ENCODE measurements at regions not wholly inside any gene's neighbourhood (a gene's known extent, or its start where the extent isn't known, plus 50 kb on each side); places are given as distances from the start of the nearest gene placed in this dataset.
"Not testable (repeated sequence)": the region's sequence is repeated elsewhere in the genome, so short reads cannot be mapped to it uniquely, and the experiment has no call there.

DNA sequence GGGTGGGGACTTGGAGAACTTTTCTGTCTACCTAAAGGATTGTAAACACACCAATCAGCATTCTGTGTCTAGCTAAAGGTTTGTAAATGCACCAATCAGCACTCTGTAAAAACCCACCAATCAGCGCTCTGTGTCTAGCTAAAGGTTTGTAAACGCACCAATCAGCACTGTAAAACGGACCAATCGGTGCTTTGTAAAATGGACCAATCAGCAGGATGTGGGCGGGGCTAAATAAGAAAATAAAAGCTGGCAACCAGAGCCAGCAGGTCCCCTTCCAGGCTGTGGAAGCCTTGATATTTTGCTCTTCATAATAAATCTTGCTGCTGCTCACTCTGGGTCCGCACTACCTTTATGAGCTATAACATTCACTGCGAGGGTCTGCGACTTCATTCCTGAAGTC, 331.3 kb downstream of the SUCLG1 start:
- not testable (repeated sequence) for ATAC-seq (replicated peaks in 1 of 4); H3K4me3 Mint-ChIP-seq

DNA sequence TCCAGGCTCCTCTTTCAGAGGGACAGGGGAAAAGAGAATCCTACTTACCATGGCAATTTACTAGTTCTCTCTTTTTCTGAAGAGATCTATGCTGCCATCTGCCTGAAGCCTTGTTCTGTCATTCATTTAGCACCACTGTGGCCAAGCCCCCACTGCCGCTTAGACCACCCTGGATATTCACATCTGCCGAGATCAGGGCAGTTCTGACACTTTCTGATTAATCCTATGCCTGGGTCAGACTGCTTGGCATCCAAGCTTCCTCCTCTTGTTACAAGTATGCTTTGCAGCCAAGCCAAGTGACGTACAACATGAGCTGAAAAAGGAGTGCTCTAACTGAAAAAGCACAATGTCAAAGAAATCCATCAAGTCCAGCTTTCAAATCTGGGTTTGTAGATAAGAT, 332.6 kb downstream of the SUCLG1 start:
- Mint-ChIP-seq H3K36me3 (no peaks in the 10 kb centered on the region), H3K27ac (no peak overlapping the region), H3K4me3 (no peak overlapping the region), H3K27me3 (peaks cover 5 to 6% of the 10 kb centered on the region in 2 donors), H3K4me1 (no peaks in the 10 kb centered on the region), H3K9me3 (peaks cover 0 to 3% (median 3%) of the 10 kb centered on the region in 3 donors)
- ChIA-PET CTCF (no interaction called here), POLR2A (no interaction called here)
- DNase-seq, result no peak
- WGBS (ENCODE audit: insufficient coverage), result 67% methylated on average over 2 of the region's 3 CpGs
- no peaks in the 10 kb centered on the region for H3K4me1 ChIP-seq (ENCODE audit: control insufficient read depth in 1 of 2, extremely low read depth in 1 of 2, insufficient read depth in 2 of 2, low read length in 2 of 2)
- no peaks in the 10 kb centered on the region for H3K27me3 ChIP-seq (replicated peaks in 1 of 2; ENCODE audit: control insufficient read depth in 2 of 2, extremely low read depth in 1 of 2, insufficient read depth in 2 of 2, low read length in 1 of 2)
- no peak for ATAC-seq (replicated peaks in 1 of 4)
- no peaks in the 10 kb centered on the region for H3K9me3 ChIP-seq
- H3K4me3 ChIP-seq (ENCODE audit: control insufficient read depth in 1 of 2, extremely low read depth in 1 of 2, low read length in 1 of 2), result no peak overlapping the region
- H3K27ac ChIP-seq (ENCODE audit: low read length), result no peak overlapping the region
- no peaks in the 10 kb centered on the region for H3K36me3 ChIP-seq (ENCODE audit: control insufficient read depth in 2 of 2, extremely low read depth in 1 of 2, insufficient read depth in 1 of 2, low read length in 1 of 2)

More for the DNA sequence above, 331.3 kb downstream of the SUCLG1 start:
- H3K27me3 ChIP-seq (replicated peaks in 1 of 2; ENCODE audit: control insufficient read depth in 2 of 2, extremely low read depth in 1 of 2, insufficient read depth in 2 of 2, low read length in 1 of 2); H3K36me3 Mint-ChIP-seq; DNase-seq; CTCF ChIA-PET; H3K4me3 ChIP-seq (ENCODE audit: control insufficient read depth in 1 of 2, extremely low read depth in 1 of 2, low read length in 1 of 2); H3K4me1 ChIP-seq (ENCODE audit: control insufficient read depth in 1 of 2, extremely low read depth in 1 of 2, insufficient read depth in 2 of 2, low read length in 2 of 2); H3K9me3 Mint-ChIP-seq; H3K9me3 ChIP-seq; H3K27me3 Mint-ChIP-seq; POLR2A ChIA-PET; H3K36me3 ChIP-seq (ENCODE audit: control insufficient read depth in 2 of 2, extremely low read depth in 1 of 2, insufficient read depth in 1 of 2, low read length in 1 of 2); H3K27ac Mint-ChIP-seq; H3K4me1 Mint-ChIP-seq; H3K27ac ChIP-seq (ENCODE audit: low read length): not testable (repeated sequence)
- 100% methylated on average over 1 of the region's 8 CpGs for WGBS (ENCODE audit: insufficient coverage)

DNA sequence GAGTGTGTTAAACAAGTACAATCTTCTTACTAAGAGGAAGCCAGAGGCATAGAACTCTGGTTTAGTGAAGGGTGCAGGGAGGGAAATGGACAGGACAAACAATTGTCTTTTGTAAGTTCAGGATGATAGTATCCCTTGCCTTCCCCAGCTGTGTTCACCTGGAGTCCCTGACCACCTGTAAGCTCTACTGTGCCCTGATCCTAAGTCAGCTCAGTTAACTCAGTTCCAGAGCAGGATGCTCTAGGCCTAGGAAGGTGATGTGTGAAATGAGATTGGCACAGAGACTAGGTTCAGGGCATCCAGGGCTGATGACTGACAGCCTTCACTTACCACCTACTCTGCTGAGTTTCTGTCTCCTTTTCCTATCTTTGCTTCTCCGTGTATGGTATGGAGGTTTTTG, 333.0 kb downstream of the SUCLG1 start:
- CTCF ChIA-PET, result no interaction called here
- no CpG with 5 or more reads among the region's 1 CpG for WGBS (ENCODE audit: insufficient coverage)
- DNase-seq, result no peak

DNA sequence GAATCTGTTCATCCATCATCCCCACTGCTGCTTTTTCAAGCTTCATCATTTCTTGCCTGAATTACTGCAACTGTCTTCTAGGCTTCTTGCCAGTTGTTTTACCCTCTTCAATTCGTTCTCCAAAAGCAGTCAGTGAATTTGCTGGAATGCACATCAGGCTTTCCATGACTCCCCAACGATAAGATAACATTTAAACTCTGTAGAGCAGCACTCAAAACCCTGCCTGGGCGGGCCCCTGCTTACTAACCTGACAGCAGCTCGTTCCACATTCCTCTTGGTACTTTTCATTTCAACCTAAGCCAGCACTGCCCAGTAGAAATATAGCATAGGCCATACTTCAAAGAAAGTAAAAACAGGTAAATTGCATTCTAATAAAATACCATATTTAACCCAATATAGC, 342.9 kb downstream of the SUCLG1 start:
- Histone ChIP-seq H3K4me1 (ENCODE audit: control insufficient read depth in 1 of 2, extremely low read depth in 1 of 2, insufficient read depth in 2 of 2, low read length in 2 of 2) (no peaks in the 10 kb centered on the region), H3K27ac (ENCODE audit: low read length) (no peak overlapping the region), H3K27me3 (replicated peaks in 1 of 2; ENCODE audit: control insufficient read depth in 2 of 2, extremely low read depth in 1 of 2, insufficient read depth in 2 of 2, low read length in 1 of 2) (no peaks in the 10 kb centered on the region), H3K9me3 (no peaks in the 10 kb centered on the region), H3K4me3 (ENCODE audit: control insufficient read depth in 1 of 2, extremely low read depth in 1 of 2, low read length in 1 of 2) (no peak overlapping the region), H3K36me3 (ENCODE audit: control insufficient read depth in 2 of 2, extremely low read depth in 1 of 2, insufficient read depth in 1 of 2, low read length in 1 of 2) (no peaks in the 10 kb centered on the region)
- ChIA-PET POLR2A (no interaction called here), CTCF (no interaction called here)
- peaks cover 0 to 5% of the 10 kb centered on the region in 2 donors for H3K27me3 Mint-ChIP-seq
- H3K36me3 Mint-ChIP-seq, result no peaks in the 10 kb centered on the region
- ATAC-seq (replicated peaks in 1 of 4) (no peak), DNase-seq (no peak)
- no peaks in the 10 kb centered on the region for H3K4me1 Mint-ChIP-seq
- peaks cover 6 to 13% (median 12%) of the 10 kb centered on the region in 3 donors for H3K9me3 Mint-ChIP-seq
- WGBS (ENCODE audit: insufficient coverage), result 49% methylated on average over 4 of the region's 4 CpGs
- no peak overlapping the region for H3K4me3 Mint-ChIP-seq
- no peak overlapping the region for H3K27ac Mint-ChIP-seq

More for the DNA sequence above, 333.0 kb downstream of the SUCLG1 start:
- no peaks in the 10 kb centered on the region for H3K27me3 ChIP-seq (replicated peaks in 1 of 2; ENCODE audit: control insufficient read depth in 2 of 2, extremely low read depth in 1 of 2, insufficient read depth in 2 of 2, low read length in 1 of 2)
- POLR2A ChIA-PET, result no interaction called here
- H3K36me3 ChIP-seq (ENCODE audit: control insufficient read depth in 2 of 2, extremely low read depth in 1 of 2, insufficient read depth in 1 of 2, low read length in 1 of 2), result no peaks in the 10 kb centered on the region
- no peaks in the 10 kb centered on the region for H3K9me3 ChIP-seq
- Mint-ChIP-seq H3K4me1 (no peaks in the 10 kb centered on the region), H3K27ac (no peak overlapping the region), H3K9me3 (peaks cover 0 to 3% (median 3%) of the 10 kb centered on the region in 3 donors), H3K27me3 (peaks cover 6 to 8% of the 10 kb centered on the region in 2 donors), H3K4me3 (no peak overlapping the region), H3K36me3 (no peaks in the 10 kb centered on the region)
- H3K4me1 ChIP-seq (ENCODE audit: control insufficient read depth in 1 of 2, extremely low read depth in 1 of 2, insufficient read depth in 2 of 2, low read length in 2 of 2), result no peaks in the 10 kb centered on the region
- no peak overlapping the region for H3K4me3 ChIP-seq (ENCODE audit: control insufficient read depth in 1 of 2, extremely low read depth in 1 of 2, low read length in 1 of 2)
- no peak for ATAC-seq (replicated peaks in 1 of 4)
- no peak overlapping the region for H3K27ac ChIP-seq (ENCODE audit: low read length)

DNA sequence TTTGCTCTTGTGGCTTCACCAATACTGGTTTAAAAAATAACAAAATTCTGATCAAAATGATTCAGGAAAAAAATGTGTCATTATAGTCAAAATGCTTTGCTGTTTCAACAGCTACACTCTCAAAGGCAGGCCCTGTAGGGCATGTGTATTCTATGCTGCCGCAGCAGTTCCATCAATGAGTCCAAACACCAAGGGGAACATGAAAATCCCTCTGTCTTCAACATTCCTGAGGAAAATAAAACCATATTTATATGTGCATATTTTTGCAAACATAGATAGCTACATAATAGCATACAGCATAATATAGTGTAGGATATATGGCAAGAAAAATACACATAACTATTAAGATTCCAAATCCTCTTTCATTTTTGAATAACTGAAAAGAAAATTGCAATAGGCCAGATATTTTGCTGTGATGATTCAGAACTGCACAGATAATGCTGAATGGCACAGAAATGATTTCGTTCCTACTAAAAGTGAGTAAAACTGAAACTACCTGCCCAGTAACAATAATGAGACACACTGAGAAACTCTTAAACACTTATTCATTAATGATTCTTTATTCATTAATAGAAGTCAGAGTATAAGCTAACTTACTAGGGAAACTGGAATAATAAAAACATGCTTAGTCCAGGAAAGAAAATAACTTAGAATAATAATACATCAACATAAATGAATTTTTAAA, 343.8 kb downstream of the SUCLG1 start:
- ChIA-PET POLR2A (no interaction called here), CTCF (no interaction called here)
- peaks cover 6 to 13% (median 12%) of the 10 kb centered on the region in 3 donors for H3K9me3 Mint-ChIP-seq
- ATAC-seq (replicated peaks in 1 of 4) (no peak), DNase-seq (no peak)
- no peak overlapping the region for H3K4me3 ChIP-seq (ENCODE audit: control insufficient read depth in 1 of 2, extremely low read depth in 1 of 2, low read length in 1 of 2)
- H3K4me1 ChIP-seq (ENCODE audit: control insufficient read depth in 1 of 2, extremely low read depth in 1 of 2, insufficient read depth in 2 of 2, low read length in 2 of 2), result no peaks in the 10 kb centered on the region
- no peak overlapping the region for H3K27ac ChIP-seq (ENCODE audit: low read length)
- H3K36me3 Mint-ChIP-seq, result no peaks in the 10 kb centered on the region
- no CpG with 5 or more reads among the region's 2 CpGs for WGBS (ENCODE audit: insufficient coverage)
- H3K27ac Mint-ChIP-seq, result no peak overlapping the region
- H3K9me3 ChIP-seq, result no peaks in the 10 kb centered on the region
- no peaks in the 10 kb centered on the region for H3K4me1 Mint-ChIP-seq
- no peak overlapping the region for H3K4me3 Mint-ChIP-seq
- no peaks in the 10 kb centered on the region for H3K36me3 ChIP-seq (ENCODE audit: control insufficient read depth in 2 of 2, extremely low read depth in 1 of 2, insufficient read depth in 1 of 2, low read length in 1 of 2)
- H3K27me3 Mint-ChIP-seq, result peaks cover 0 to 3% of the 10 kb centered on the region in 2 donors
- no peaks in the 10 kb centered on the region for H3K27me3 ChIP-seq (replicated peaks in 1 of 2; ENCODE audit: control insufficient read depth in 2 of 2, extremely low read depth in 1 of 2, insufficient read depth in 2 of 2, low read length in 1 of 2)

DNA sequence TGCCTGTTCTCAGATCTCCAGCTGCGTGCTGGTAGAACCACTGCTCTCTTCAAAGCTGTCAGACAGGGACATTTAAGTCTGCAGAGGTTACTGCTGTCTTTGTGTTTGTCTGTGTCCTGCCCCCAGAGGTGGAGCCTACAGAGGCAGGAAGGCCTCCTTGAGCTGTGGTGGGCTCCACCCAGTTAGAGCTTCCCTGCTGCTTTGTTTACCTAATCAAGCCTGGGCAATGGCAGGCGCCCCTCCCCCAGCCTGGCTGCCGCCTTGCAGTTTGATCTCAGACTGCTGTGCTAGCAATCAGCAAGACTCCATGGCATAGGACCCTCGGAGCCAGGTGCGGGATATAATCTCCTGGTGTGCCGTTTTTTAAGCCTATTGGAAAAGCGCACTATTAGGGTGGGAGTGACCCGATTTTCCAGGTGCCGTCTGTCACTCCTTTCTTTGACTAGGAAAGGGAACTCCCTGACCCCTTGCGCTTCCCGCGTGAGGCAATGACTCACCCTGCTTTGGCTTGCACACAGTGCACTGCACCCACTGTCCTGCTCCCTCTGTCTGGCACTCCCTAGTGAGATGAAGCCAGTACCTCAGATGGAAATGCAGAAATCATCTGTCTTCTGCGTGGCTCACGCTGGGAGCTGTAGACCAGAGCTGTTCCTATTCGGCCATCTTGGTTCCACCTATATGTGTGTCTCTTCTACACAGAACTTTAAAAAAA, 355.1 kb downstream of the SUCLG1 start:
- H3K9me3 ChIP-seq; DNase-seq; H3K36me3 Mint-ChIP-seq; H3K27ac Mint-ChIP-seq; H3K27me3 Mint-ChIP-seq; H3K27me3 ChIP-seq (replicated peaks in 1 of 2; ENCODE audit: control insufficient read depth in 2 of 2, extremely low read depth in 1 of 2, insufficient read depth in 2 of 2, low read length in 1 of 2); H3K4me1 ChIP-seq (ENCODE audit: control insufficient read depth in 1 of 2, extremely low read depth in 1 of 2, insufficient read depth in 2 of 2, low read length in 2 of 2); H3K4me1 Mint-ChIP-seq; H3K36me3 ChIP-seq (ENCODE audit: control insufficient read depth in 2 of 2, extremely low read depth in 1 of 2, insufficient read depth in 1 of 2, low read length in 1 of 2); ATAC-seq (replicated peaks in 1 of 4); POLR2A ChIA-PET; H3K4me3 ChIP-seq (ENCODE audit: control insufficient read depth in 1 of 2, extremely low read depth in 1 of 2, low read length in 1 of 2); CTCF ChIA-PET; H3K4me3 Mint-ChIP-seq; H3K27ac ChIP-seq (ENCODE audit: low read length): not testable (repeated sequence)
- peaks cover 7 to 13% (median 12%) of the 10 kb centered on the region in 3 donors for H3K9me3 Mint-ChIP-seq
- 93% methylated on average over 10 of the region's 15 CpGs for WGBS (ENCODE audit: insufficient coverage)
